Hematopoietic multipotent progenitor cell (in vitro differentiated cells): ENCODE measurements at regions not wholly inside any gene's neighbourhood (a gene's known extent, or its start where the extent isn't known, plus 50 kb on each side); places are given as distances from the start of the nearest gene placed in this dataset.

Experiments used
- DNase-seq, 3 donors: peaks; one replicate each; pipeline ENCODE4 v3.0.0-alpha.2; 2011 to 2015; ENCODE audit warnings: low read depth in 2 of 3, low spot score in 2 of 3

DNA sequence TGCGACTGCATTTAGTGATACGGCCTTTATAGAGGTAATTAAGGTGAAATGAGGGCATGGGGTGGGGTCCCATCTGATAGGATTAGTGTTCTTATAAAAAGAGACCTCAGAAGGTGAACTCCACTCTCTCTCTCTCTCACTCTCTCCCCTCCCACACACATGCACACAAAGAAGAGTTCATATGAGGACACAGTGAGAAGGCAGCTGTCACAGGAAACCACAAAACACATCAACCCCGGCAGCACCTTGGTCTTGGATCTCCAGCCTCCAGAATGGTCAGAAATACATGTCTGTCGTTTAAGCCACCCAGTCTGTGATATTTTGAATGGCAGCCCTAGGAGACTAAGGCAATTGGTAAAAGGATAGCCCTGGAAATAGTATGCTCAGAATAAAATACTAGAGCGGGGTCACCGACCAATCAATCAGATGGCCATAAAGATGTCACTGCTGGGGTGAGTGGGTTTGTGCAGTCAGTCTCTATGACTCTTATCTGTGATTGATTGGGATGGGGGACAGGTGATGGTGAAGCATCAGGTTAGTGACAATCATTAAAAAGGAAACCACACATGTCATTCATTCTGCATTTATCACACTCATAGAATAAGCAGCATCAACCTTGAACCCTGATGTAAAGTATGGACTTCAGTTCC, 118.9 kb upstream of the POU3F3 start:
- peak in 1 of 3 donors; percentile 68 for DNase-seq

DNA sequence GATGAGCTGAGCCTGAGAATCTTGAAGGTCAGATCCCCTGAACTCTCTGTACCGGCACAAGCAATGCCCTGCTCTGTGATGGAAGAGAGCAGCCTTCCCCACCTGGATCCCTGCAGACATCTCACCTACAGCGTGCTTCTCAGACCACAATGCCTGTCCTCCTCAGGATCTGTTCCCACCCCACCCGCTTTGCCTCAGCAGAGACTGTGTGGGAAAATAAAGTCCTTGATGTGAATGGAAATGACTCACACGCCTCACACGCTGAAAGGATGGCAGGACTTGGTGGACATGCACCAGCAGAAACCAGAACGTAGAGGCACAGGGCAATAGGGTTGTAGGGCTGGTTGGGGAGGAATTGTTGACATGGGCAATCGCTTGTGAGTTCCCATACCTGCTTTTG, 117.9 kb upstream of the POU3F3 start:
- no peak for DNase-seq

DNA sequence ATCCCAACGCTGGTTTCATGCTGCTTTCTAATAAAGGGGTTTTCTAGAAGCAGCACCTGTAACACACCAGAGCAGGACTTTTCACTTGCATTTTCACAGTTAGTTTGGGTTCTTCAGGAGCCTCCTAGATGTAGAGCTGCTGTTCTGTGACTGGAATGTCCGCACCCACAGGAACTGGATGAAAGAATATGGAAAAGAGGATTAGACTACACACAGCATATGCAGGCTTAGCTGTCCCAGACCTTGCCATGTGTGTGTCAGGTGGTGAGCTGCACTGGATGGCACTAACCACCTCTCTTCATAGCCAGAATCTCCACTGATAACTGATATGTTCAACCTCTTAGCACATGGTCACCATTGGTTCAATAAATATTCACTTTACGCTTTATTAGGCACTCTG, 112.1 kb upstream of the POU3F3 start:
- no peak for DNase-seq

GRCh38 chr2:104744537-104744936, 109.4 kb upstream of the POU3F3 start:
- no peak for DNase-seq

DNA sequence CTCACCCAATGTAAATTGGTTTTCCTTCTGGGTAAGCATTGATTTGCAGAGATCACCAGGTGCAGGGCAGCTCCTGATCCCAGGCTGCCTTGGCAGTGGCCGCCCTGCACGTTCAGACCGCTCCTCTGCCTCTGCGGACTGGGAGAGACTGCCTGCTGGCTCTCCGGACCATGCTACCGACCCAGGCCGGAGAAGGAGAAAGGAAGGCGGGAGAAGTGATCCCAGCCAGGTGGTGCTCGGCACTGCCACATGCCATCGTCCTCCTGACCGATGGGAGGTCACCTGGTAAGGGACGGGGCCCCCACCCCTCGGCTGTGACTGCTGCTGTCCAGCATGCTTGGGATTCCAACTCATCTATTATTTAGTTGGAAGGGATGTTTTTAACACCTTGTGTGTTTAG, 108.1 kb upstream of the POU3F3 start:
- no peak for DNase-seq

DNA sequence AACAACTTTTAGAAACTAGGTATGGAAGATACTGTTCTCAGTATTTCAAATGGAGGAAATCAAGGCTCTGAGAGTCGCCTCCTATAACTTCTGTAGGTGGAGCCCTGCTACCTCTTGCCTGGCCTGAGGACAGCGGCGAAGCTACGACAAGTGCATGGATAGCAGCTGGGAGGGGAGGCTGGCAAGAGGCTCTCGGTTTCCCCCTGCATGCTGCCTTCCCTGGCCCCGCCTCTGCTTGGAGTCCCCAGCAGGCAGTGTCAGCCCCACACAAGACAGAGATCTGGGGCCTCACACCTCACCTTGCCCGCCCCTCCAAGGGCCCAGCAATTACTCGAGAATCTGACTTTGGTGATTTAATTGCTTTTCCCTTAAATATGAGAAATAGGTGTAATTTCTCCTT, 107.6 kb upstream of the POU3F3 start:
- no peak for DNase-seq

GRCh38 chr2:104746858-104747257, 107.1 kb upstream of the POU3F3 start:
- DNase-seq: no peak

- DNase-seq: no peak
These were observed 104.0 kb upstream of the POU3F3 start for GRCh38 chr2:104749856-104750460.

- DNase-seq: peak in 1 of 3 donors; percentile 32
These were observed 101.4 kb upstream of the POU3F3 start for GRCh38 chr2:104752504-104752903.

- DNase-seq: peak in 2 of 3 donors; percentile 50 to 85
These were observed 98.7 kb upstream of the POU3F3 start for GRCh38 chr2:104755026-104755878.

DNA sequence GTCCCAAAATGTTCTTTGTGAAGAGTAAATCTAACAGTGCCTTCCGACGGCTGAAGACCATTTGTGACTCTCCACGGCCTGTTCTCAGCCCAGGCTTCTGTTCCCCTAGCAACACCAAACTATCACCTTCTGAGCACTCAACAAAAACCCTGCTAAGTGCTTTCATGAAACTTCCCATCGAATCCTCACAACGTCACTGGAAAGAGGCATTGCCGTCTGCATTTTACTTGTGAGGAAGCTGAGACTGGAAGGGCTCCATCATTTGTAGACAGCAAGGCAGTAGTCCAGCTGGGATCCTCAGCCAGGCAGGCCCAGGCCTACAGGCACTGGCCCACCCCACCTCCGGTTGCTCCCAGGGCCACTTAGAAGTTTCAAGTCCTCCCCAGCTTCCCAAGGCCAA, 97.8 kb upstream of the POU3F3 start:
- no peak for DNase-seq

DNA sequence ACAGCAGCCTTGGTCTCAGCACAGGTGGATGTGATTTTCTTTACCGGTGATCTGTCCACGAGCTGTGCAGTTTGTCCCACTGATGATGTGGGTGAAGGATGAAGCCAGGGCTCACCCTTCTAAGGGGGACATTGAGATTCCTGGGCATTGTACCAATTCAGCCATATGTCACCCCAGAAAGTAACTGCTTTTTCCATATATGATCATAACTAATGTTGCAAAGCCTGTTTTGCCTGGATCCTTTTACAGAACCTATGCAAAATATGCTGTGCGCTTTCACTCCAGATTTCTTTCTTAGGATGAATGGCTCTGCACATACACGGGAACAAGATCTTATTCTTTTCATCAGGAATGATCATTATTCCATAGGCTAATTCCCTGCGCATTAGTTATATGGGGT, 96.9 kb upstream of the POU3F3 start:
- DNase-seq: no peak

GRCh38 chr2:104758199-104758620, 95.7 kb upstream of the POU3F3 start:
- DNase-seq: peak in 1 of 3 donors; percentile 28

GRCh38 chr2:104762031-104762430, 91.9 kb upstream of the POU3F3 start:
- DNase-seq: no peak

- peak in 1 of 3 donors; percentile 65 for DNase-seq
These were observed 87.2 kb upstream of the POU3F3 start for GRCh38 chr2:104766683-104767082.

GRCh38 chr2:104768694-104769093, 85.2 kb upstream of the POU3F3 start:
- peak in 1 of 3 donors; percentile 35 for DNase-seq

- no peak for DNase-seq
These were observed 84.8 kb upstream of the POU3F3 start for GRCh38 chr2:104769096-104769495.

DNA sequence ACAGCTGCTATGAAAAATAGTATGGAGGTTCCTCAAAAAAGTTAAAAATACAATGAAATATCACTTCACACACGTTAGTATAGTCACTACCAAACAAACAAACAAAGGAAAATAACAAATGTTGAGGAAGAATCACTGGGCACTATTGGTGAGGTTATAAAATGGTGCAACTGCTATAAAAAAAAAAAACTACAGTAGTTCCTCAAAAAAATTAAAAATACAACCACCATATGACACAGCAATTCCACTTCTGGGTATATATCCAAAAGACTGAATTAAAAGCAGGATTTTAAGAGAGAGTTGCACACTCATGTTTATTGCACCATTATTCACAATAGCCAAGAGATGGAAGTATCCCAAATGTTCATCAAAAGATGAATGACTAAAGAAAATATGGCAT, 80.9 kb upstream of the POU3F3 start:
- DNase-seq: no peak

- no peak for DNase-seq
These were observed 79.3 kb upstream of the POU3F3 start for GRCh38 chr2:104774631-104775030.

GRCh38 chr2:104777721-104778120, 76.2 kb upstream of the POU3F3 start:
- no peak for DNase-seq

DNA sequence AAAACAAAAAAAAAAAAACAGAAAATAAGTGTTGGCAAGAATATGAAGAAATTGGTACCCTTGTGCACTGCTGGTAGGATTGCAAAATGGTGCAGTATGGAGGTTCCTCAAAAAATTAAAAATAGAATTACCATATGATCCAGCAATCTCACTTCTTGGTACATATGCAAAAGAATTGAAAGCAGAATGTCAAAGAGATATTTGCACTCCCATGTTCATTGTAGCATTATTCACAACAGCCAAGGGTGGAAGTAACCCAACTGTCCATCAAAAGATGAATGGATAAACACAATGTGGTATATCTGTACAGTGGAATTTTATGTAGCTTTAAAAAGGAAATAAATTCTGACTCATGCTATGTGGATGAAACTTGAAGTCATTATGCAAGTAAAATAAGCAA, 72.8 kb upstream of the POU3F3 start:
- no peak for DNase-seq

DNA sequence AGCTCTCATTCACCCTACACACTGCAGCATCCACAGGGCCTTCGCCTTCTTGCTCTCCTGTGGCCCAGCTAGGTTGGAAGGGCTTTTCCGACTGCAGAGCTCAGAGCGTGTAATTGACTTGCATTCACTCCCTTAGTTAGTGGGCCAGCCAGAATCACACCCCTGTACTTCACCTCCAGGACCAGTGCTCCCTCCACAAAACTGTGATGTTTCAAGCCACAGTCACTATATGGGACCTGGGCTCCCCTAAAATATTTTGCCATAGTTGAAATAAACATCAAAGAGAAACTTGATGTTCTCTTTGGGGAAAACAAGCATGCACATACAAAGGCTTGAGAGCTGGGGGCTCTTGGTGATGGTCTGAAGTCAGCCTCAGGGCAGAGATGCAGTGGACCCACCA, 69.7 kb upstream of the POU3F3 start:
- no peak for DNase-seq
